Stimulated activated CD4-positive, alpha-beta T cell treated with anti-CD3 and anti-CD28 coated beads, TNF-alpha, amount 100 ng/mL, for 24 hours (primary cell): ENCODE measurements at regions not wholly inside any gene's neighbourhood (a gene's known extent, or its start where the extent isn't known, plus 50 kb on each side); places are given as distances from the start of the nearest gene placed in this dataset.
"Not testable (repeated sequence)": the region's sequence is repeated elsewhere in the genome, so short reads cannot be mapped to it uniquely, and the experiment has no call there.

Experiments
- DNase-seq, 3 experiments: peaks; one replicate each; pipeline ENCODE4 v3.0.0-alpha.2; 2020; ENCODE audit warnings: low read depth in 3 of 3

GRCh38 chr3:59258550-59259260, 208.9 kb upstream of the CFAP20DC start:
- no peak for DNase-seq

GRCh38 chr3:59257506-59257905, 207.7 kb upstream of the CFAP20DC start:
- DNase-seq = no peak

GRCh38 chr3:59256230-59256629, 206.4 kb upstream of the CFAP20DC start:
- DNase-seq = no peak

GRCh38 chr3:59254976-59255375, 205.2 kb upstream of the CFAP20DC start:
- no peak for DNase-seq

GRCh38 chr3:59254433-59254832, 204.6 kb upstream of the CFAP20DC start:
- no peak for DNase-seq

GRCh38 chr3:59253523-59253922, 203.7 kb upstream of the CFAP20DC start:
- DNase-seq = no peak

GRCh38 chr3:59251869-59252268, 202.0 kb upstream of the CFAP20DC start:
- DNase-seq = no peak

- no peak for DNase-seq
Measured at GRCh38 chr3:59250600-59250999, 200.8 kb upstream of the CFAP20DC start.

GRCh38 chr3:59249698-59250361, 200.0 kb upstream of the CFAP20DC start:
- no peak for DNase-seq

- DNase-seq = no peak
Measured at GRCh38 chr3:59249004-59249403, 199.2 kb upstream of the CFAP20DC start.

GRCh38 chr3:59247402-59247841, 197.6 kb upstream of the CFAP20DC start:
- DNase-seq = no peak

GRCh38 chr3:59246719-59247401, 197.0 kb upstream of the CFAP20DC start:
- DNase-seq = no peak

GRCh38 chr3:59245859-59246501, 196.2 kb upstream of the CFAP20DC start:
- DNase-seq = no peak

GRCh38 chr3:59245300-59245858, 195.6 kb upstream of the CFAP20DC start:
- DNase-seq = no peak

GRCh38 chr3:59244343-59244742, 194.5 kb upstream of the CFAP20DC start:
- DNase-seq = no peak

GRCh38 chr3:59243476-59243875, 193.7 kb upstream of the CFAP20DC start:
- DNase-seq = no peak

- no peak for DNase-seq
Measured at GRCh38 chr3:59240666-59241255, 190.9 kb upstream of the CFAP20DC start.

GRCh38 chr3:59237121-59237520, 187.3 kb upstream of the CFAP20DC start:
- DNase-seq = no peak

GRCh38 chr3:59235634-59236012, 185.8 kb upstream of the CFAP20DC start:
- DNase-seq = peak in 2 of 3 experiments; percentile 0 to 2

GRCh38 chr3:59234884-59235633, 185.2 kb upstream of the CFAP20DC start:
- DNase-seq = no peak

- DNase-seq = not testable (repeated sequence)
Measured at GRCh38 chr3:59230379-59230778, 180.6 kb upstream of the CFAP20DC start.
